Kidney glomerular epithelial cell (primary cell): ENCODE measurements at regions not wholly inside any gene's neighbourhood (a gene's known extent, or its start where the extent isn't known, plus 50 kb on each side); places are given as distances from the start of the nearest gene placed in this dataset.

Experiments used
- DNase-seq: peaks from one replicate; lab custom pipeline; 2025; lab: John Stamatoyannopoulos, UW

DNA sequence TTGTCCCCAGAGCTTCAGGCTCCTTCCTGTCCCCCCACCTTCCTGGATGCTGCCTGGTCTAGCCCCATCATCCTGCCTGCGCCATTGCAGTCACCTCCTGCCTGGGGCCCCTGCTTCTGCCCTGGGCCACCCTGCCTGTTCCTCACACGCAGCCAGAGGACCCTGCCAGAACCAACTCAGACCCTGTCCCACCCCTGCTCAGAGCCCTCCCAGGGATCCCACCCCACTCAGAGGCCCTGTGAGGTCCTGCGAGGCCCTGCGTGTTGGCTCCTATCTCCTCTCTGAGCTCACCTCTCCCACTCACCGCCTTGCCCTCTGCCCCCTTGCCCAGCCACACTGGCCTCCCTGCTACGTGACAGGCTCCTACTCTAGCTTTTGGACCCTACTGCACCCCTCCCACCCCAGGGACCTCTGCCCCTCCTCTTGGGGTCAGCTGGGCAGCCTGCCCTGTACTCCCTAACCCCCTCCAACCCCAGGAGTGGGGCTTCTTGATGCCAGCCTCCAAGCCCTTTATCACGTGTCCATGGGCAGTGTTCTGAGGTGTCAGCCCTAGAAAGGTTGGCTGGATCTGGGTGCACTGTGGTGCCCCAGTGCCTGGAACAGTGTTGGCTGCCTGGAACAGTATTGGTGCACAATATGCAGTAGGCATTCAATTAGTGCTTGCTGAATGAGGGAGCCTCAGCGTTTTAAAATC, 68.3 kb downstream of the CEBPB start:
- no peak for DNase-seq

DNA sequence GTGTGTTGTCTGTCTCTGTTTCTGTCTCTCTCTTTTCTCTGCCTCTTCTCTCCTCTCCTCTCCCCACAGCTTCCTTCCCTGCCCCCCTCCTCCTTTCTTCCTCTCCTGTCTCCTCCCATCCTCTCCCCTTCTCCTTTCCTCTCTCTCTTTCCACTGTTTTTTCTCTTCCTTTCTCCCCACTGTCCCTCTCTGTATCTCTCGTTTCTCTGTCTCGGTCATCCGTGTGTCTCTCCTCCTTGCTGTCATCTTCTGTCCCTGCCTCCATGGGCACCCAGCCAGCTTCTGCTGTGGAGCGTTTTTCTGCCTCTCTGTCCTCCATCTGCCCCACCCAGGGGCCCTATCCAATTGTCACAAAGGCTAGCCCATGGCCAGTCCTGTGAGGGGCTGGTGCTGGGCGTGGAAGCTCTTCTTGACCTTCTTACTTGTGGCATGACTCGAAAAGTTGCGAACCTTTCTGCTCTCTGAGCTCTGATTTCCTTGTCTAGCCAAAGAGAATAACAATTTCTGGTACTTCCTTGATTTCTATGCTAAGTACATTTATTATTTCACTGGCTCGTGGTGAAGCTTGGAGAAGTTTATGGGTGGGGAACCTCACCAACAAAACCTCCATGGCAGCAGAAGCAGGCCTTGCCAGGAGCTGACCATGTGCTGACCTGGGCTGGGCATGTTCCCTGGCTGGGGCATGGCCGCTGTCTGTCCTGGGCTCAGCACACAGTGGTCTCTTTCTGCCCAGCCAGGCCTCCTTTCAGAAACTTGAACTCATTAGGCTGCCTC, 69.3 kb downstream of the CEBPB start:
- no peak for DNase-seq

DNA sequence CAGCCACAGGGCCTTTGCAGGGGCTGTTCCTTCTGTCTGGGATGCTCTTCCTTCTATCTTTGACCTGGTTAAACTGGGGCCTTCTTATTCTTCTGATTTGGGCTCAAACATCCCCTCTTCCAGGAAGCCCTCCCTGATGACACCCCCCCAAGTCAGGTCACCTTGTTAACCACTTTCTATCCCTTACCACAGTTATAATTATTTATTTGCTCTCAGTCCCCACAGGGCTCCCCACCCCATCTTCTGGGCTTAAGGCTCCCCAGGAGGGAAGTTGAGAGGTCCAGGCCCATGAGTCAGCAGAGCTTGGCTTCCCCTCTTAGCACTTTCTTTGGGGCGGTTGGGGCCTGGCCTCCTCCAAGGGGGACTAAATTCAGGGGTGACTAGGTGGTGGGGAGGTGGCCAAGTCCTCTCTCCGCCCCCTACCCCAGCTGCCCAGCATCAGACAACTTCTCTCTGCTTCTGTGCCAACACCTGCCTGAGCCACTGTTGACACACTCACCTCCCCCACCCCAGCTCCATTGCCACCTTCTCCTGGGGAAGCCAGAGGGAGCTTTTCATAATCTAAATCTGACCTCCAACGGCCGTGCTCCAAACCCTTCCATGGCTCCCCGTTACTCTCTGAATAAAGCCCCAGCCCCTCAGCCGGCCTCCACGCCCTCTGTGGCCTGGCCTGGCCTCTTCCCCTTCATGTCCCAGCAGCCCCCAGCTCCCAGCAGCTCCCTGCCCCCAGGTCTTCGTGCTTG, 70.0 kb downstream of the CEBPB start:
- no peak for DNase-seq

DNA sequence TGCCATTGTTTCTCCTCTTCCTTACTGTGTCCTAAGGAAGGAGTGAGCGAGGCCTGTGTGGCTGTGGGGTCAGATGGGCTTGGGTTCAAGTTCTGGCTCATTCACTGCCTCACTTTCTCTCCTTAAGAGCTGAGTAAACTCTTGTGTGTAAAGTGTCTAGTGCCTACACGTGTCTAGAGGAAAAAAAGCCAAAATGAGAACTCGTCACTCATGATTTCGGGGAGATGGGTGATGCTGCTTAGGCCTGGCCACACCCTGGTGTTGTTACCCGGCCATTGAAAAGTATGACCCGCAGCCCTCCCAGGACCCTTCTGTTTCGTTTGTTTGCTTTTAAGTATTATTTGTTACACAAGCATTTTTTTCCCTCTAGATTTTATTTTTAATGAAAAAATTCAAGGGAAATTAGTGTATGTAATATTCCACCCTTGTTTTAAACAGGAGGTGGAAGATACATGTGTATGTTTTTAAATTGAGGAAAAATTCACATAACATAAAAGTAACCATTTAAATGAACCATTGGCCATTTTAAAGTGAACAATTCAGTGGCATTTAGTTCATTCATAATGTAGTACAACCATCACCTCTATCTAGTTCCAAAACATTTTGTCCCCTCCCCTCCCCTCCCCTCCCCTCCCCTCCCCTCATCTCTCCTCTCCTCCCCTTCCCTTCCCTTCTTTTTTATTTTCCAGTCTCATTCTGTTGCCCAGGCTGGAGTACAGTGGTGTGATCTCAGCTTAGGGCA, 71.0 kb downstream of the CEBPB start:
- DNase-seq = no peak

DNA sequence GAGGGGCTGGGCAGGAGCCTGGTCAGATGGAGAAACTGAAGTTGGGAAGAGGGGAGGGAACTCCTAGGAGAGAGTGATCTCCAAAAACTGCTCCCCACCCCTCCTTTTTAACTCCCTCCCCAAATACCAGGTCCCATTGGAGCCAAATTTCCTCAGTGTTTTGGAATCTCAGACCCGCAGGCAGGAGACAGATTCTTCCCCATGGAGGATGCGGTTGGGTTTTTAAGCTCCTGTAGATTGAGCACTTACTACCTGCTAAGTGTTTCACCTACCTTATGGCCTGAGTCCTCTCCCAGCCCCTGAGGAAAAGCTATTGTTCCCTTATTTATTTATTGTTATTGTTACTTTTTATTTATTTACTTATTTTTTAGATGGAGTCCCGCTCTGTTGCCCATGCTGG, 73.2 kb downstream of the CEBPB start:
- no peak for DNase-seq

DNA sequence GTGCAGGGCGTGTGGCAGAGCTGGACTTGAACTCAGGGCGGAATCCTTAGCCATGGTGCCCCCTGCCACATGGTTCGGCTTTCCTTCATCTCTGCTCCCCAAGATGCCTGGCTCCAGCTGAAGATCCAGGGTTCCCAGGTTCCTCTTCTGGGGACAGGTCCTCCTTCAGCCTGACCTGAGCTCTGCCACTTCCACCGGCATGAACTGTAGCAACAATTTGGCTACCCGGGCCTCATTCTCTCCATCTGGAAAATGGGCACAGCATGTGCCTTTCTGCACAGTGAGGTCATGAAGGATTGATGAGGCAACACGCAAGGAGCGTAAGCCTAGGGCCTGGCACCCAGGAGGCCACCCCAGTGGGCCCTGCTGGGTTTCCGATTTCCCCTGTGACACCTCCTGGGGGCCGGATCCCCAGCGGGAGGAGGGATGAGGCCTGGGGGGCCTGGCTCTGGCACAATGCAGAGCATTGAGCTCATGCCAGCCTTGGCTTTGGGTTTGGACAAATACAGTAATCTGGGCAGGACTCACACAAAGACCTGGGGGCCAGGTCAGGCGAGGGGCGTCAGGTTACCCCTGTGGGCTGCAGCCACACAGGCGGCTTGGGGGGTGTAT, 74.0 kb downstream of the CEBPB start:
- no peak for DNase-seq

DNA sequence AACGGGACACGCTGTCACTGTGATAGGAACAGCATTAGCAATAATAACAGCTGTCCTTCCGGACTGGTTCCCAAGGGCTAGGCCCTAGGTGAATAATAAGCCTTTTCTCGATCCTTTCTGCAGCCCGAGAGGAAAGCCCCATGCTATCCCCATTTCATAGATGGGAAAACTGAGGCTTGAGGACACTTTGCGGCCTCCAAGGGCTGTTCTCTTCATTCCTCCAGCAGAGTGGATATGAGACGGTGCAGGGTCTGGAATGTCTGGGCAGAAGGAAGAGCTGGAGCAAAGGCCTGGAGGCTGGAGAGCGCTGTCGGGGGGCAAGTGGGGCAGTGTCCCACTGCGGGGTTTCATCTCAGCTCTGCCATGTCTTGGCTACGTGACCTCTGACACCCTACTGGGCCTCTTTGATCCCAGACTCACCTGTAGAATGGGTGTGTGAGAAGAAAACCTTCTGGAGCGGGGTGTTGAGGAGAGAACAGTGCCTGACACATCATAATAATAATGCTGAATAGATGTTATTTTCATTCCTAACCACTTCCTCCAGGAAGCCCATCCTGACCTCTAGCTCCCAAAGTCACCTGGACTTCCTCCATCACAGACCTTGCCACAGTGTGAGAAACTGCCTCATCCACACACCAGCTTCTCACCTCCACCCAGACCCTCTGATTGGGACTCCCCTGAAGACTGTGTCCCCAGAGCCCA, 74.8 kb downstream of the CEBPB start:
- no peak for DNase-seq

DNA sequence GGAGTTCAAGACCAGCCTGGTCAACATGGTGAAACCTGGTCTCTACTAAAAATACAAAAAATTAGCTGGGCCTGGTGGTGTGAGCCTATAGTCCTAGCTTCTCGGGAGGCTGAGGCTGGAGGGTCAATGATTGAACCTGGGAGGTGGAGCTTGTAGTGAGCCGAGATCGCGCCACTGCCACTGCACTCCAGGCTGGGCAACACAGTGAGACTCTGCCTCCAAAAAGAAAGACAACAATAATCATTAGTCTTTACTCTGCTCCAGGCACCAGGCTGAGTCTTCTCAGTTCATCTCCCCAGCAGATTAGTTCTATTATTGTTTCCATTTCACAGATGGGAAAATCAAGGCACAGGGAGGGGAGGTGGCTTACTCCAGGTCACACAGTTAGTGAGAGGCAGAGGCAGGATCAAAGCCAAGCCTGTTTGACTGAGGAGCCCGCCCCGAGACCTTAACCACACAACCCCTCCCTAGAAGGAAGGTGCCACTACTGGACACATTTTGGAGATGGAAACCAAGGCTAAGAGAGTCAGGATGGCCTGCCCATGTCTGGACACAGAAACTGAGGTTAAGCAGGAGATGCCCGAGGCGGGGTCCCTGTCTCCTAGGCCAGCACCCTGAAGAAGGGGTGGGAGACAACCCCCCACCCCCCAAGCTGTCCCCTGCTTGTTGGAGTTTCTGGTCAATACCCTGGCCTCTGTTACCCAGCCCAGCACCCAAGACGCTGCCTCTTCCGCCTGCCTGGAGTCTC, 75.8 kb downstream of the CEBPB start:
- DNase-seq = no peak

DNA sequence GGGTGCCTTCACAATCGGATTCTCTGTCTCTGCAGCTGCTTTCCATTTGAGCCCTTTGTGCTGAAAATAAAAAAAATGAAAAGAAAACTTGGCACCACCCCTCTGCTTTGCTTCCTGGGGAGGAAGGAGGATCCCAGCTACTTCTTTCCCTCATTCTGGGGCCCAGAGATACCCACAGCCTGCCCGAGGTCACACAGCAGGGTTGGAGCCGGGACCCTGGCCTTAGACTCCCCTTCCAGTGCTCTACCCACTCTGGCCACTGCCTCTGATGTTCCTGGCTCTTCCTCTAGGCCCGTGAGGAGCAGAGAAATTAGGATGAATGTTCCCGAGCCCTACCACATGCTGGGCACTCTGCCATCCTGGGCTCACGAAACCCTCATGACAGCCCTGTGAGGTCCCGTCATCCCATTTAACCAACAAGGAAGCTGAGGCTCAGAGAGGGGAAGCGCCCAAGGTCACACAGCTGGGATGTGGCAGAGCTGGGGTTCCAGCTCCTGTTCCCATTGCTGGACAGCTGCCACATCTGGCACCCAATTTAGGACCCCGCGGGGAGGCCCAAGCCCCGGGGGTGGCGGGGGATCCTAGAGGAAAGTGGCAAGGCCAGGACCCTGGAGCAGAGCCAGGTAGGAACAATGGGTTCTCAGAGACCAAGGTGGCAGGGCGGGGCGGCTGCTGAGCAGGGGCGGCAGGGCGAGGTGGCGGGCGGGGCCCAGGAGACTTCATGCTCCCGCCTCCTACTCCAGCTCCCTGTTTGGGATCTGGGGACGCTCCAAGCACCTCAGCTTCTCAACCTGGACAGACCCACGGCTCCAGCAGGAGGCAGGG, 76.6 kb downstream of the CEBPB start:
- DNase-seq = no peak

DNA sequence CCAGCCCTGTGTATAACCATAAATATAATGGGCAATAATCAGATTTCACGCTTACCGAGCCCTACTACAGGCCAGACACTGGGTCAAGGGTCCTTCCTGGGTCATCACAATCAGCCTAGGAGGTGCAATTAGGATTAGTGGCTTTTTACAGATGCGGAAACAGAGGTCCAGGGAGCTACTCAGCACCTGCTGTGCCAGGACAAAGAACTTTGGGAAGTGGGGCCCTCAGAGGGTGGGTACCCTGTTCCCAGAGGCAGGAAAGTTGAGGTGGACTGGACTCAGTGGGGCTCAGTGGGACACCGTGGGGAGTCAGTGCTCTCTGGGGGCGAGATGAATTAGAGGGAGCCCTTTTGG, 77.2 kb downstream of the CEBPB start:
- no peak for DNase-seq

DNA sequence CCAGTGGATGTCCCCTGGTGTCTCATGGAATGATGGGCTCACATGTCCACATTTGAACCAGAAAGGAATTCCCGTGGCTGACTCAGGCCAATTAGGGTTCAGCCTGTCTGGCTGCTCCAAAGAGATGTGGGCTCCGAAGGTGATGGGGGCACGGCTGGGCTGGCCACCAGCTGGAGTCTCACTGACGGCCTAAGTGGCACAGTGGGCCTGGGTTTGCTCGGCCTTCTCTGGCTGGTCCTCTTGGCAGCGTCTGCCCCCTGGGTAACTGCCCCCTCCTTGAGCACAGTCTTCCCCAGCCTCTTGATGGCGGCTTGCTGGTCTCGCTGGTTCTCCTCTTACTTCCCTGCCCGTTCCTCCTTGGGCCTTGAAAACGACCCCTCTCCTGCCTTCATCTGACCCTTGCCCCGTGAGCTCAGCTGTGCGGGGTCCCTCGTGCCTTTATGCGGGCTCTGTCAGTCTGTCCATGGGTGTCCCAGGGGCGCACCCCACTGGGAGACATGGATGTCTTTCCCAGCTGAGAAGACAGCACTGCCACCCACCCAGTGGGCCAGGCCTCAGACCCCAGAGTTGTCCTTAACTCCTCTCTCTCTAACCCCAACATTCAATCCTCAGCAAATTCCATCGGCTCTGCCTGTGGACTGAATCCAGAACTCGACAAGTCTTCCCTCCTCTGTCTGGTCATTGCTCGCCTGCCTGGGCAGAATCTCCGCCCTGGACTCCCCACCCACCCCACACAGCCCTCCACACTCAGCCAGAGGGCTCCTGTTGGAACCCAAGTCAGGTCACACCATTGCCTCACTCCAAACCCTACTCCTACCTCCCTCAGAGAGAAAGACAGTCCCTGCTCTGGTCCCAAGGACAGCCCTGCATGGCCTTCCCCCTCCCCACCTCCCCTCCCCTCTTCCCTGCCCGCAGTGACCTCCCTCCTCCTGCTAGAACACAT, 78.7 kb downstream of the CEBPB start:
- DNase-seq = no peak

DNA sequence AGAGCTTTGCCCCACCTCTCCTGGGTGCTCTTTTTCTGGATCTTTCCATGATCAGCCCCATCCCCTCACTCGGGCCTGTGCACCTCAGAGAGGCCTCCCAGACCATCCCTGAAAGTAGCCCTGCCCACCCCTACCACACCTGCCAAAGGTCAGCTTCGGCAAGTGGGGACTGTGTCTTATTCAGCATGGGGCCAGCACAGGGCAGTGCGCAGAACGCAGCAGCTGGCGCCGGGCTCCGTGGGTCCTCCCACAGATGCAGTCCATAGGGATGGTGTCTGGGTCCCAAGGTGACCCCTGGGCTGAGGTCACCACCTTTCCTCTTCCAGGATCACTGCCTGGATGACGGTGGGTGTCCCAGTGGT, 79.4 kb downstream of the CEBPB start:
- DNase-seq = no peak

DNA sequence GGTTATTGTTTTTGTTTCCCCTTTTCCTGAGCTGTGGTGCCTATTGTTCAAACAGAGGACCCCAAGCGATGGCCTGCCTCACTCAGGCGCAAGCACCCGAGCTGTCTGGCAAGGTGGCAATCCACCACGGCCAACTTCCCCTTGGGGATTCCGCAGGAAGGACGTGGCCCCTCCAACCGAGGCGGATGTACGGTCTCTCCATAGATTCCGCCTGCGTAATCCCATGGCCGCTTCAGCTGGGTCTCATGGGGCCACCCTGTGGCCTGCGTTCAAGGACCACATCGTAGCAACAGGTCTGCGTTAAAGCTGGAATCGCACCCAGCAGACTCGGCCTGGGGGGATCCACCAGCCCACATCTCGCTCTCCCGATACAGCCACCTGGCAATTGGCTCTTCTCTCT, 79.9 kb downstream of the CEBPB start:
- no peak for DNase-seq

DNA sequence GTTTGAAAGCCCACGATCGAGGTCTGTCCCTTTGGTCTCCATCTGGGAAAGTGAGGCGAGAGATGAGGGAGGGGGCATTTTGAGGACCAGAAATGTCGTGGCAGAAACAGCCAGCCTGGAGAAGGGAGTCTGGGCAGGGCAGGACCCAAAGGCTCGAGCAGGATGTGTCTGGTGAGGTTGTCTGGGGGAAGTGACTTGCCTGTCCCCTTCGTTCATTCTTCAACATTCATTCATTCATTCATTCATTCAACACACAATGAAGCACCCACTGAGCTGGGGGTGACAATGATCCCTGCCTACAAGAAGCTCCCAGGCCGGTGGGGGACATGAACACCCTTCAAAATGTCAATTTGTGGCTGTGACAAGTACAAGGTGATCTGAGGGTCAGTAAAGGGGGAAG, 80.5 kb downstream of the CEBPB start:
- DNase-seq = no peak

DNA sequence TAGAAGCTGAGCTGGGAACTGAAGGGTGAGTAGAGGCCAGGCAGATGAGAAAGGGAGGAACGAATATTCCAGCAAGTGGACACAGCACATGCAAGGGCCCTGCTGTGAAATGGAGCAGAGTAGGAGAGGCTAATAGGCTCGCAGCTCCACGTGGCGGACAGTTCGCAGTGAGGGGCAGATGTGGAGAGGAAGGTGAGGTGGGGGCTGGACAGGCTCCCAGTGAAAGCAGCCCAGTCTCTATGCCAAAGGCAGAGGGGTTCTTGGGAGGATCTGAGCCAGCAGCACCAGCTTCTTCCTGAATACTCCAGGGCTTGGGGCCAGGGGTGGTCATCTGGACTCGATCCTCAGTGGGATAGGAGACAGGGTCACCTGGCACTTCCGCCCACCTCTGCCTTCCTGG, 81.0 kb downstream of the CEBPB start:
- no peak for DNase-seq

DNA sequence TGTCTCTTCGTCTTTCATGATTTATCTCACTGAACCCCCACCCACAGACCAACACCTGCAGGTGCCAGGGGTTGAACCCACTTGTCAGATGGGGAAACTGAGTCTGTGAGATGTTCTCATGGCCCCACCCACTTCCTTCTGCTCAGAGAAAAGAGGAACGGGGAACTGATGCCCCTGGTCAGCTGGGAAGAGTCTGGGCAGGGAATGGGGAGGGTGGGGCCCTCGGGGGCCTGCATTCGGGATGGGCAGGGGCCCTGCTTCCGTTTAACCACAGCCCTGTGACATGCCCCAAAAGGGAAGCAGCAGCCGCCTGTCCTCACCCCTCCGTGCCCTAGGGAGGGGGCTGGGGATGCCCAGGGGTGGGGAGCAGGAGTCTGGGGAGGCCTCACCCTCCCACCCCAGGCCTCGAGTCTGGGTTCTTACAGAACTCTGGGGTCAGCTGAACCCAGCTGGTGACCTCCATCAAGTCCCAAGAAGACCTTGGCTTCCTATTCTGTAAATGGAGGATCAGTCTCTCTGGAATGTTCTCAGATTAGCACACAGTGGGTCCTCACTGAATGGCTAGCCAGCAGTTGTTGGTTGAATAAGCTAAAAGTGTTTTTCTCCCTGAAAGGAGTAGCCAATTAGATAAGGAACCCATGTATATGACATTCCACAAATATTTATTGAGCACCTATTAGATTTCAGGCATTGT, 81.5 kb downstream of the CEBPB start:
- no peak for DNase-seq

DNA sequence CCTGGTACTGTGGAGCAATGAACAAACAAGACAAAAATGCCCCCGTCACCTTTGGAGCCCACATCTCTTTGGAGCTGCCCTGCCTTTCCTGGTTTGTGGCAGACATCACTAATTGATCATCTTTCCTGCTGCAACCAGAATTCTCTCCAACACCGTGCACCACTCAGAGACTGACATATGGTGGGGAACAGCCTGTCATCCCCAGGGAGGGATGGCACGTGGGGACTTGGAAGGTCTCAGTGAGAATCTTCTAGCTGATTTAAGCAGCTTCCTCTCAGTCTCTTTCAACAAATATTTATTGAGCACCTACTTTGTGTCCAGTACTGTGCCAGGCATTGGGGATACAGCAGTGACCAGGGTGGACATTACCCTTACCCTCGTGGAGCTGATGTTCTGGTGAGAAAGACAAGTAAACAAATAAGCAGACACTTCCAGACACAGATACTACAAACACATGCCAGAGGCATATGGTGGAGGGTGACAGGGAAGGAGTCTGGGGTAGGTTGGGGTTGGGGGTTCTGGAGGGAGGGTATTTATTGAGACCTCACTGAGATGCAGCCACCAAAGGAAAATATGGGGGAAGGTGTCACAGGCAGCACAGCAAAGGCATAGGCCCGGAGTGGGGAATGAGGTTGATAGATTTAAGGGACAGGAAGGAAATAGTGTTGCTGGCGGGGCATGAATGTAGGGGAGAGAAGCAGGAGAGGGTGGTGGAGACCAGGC, 82.3 kb downstream of the CEBPB start:
- no peak for DNase-seq
